IPS-15b (cell line): ENCODE measurements at regions not wholly inside any gene's neighbourhood (a gene's known extent, or its start where the extent isn't known, plus 50 kb on each side); places are given as distances from the start of the nearest gene placed in this dataset.
"Not testable (repeated sequence)": the region's sequence is repeated elsewhere in the genome, so short reads cannot be mapped to it uniquely, and the experiment has no call there.

ENCODE experiments used
- H3K27me3 ChIP-seq: one replicate; pipeline ENCODE4 v1.6.1; 2013; ENCODE audit warnings: low read length; ENCODE audit not compliant: control insufficient read depth, insufficient read depth
- H3K36me3 ChIP-seq: one replicate; pipeline ENCODE4 v1.6.1; 2013; ENCODE audit warnings: low read length; ENCODE audit not compliant: control insufficient read depth, insufficient read depth
- H3K4me1 ChIP-seq: one replicate; pipeline ENCODE4 v1.6.1; 2013; ENCODE audit warnings: mild to moderate bottlenecking, low read length; ENCODE audit not compliant: control insufficient read depth, insufficient read depth
- H3K4me3 ChIP-seq: one replicate; pipeline ENCODE4 v1.5.1; 2013; ENCODE audit warnings: low read depth, low read length
- H3K9ac ChIP-seq: one replicate; pipeline ENCODE4 v1.6.1; 2013; ENCODE audit warnings: low read depth, mild to moderate bottlenecking, low read length
- H3K9me3 ChIP-seq: one replicate; pipeline ENCODE4 v1.6.1; 2013; ENCODE audit warnings: mild to moderate bottlenecking, low read length; ENCODE audit not compliant: control insufficient read depth, insufficient read depth

GRCh38 chrX:114450911-114451310, 133.0 kb upstream of the HTR2C start:
- Histone ChIP-seq H3K9me3 (no peaks in the 10 kb centered on the region), H3K4me3 (no peak overlapping the region), H3K27me3 (peaks cover 9% of the 10 kb centered on the region), H3K36me3 (no peaks in the 10 kb centered on the region), H3K9ac (no peak overlapping the region), H3K4me1 (peaks cover 36% of the 10 kb centered on the region)

DNA sequence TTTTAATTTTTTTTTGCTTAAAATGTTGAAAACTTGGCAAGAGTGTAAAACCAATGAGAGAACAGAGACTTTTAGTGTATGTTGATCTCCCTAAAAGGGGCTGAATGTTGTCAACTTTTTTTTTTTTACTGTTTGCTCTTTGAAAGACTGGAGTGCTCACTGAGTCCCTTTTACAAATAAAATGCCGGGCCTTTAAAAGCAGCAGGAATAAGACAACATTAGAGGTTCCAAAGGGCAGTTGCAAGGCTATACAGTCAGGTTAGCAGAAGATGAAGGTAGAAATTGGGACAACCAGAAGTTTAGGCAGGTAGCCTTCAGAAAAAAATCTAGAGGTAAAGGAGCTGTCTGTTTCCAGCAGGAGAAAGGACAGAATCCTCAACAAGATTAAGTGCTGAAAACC, 132.5 kb upstream of the HTR2C start:
- H3K9me3 ChIP-seq = no peaks in the 10 kb centered on the region
- H3K4me3 ChIP-seq = no peak overlapping the region
- peaks cover 9% of the 10 kb centered on the region for H3K27me3 ChIP-seq
- no peaks in the 10 kb centered on the region for H3K36me3 ChIP-seq
- H3K4me1 ChIP-seq = peaks cover 36% of the 10 kb centered on the region
- no peak overlapping the region for H3K9ac ChIP-seq

DNA sequence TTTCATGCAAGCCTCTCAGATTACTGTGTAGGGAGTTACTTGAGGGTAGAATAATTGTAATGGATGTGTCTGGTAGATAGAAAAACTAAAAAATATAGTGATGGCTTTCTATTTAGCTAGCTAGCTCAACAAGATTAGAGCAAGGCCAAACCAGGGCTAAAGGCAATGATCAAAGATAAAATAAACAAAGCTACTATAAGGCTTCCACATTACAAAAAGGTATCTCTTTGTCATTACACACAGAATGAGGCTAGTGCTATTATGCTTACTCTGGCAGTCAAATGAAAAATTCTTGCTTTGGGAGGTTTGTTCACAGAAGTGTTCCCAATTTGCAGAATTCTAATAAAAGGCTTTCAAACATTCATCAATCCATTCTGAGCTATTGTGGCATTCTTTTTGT, 121.6 kb upstream of the HTR2C start:
- no peak overlapping the region for H3K9ac ChIP-seq
- no peaks in the 10 kb centered on the region for H3K27me3 ChIP-seq
- H3K4me1 ChIP-seq = peaks cover 49% of the 10 kb centered on the region
- H3K4me3 ChIP-seq = no peak overlapping the region
- no peaks in the 10 kb centered on the region for H3K36me3 ChIP-seq
- no peaks in the 10 kb centered on the region for H3K9me3 ChIP-seq

GRCh38 chrX:114465689-114466088, 118.2 kb upstream of the HTR2C start:
- Histone ChIP-seq H3K9me3 (no peaks in the 10 kb centered on the region), H3K4me3 (peak overlapping the region; percentile 44), H3K4me1 (peaks cover 49% of the 10 kb centered on the region), H3K27me3 (no peaks in the 10 kb centered on the region), H3K9ac (peak overlapping the region; percentile 67), H3K36me3 (no peaks in the 10 kb centered on the region)

DNA sequence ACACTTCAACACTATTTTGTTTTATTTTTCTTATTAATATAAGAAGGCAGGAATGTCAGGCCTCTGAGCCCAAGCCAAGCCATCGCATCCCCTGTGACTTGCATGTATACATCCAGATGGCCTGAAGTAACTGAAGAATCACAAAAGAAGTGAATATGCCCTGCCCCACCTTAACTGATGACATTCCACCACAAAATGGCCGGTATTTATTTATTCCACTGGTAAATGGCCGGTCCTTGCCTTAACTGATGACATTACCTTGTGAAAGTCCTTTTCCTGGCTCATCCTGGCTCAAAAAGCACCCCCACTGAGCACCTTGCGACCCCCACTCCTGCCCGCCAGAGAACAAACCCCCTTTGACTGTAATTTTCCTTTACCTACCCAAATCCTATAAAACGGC, 111.9 kb upstream of the HTR2C start:
- H3K4me3 ChIP-seq, H3K4me1 ChIP-seq, H3K36me3 ChIP-seq, H3K9ac ChIP-seq, H3K27me3 ChIP-seq, H3K9me3 ChIP-seq: not testable (repeated sequence)

DNA sequence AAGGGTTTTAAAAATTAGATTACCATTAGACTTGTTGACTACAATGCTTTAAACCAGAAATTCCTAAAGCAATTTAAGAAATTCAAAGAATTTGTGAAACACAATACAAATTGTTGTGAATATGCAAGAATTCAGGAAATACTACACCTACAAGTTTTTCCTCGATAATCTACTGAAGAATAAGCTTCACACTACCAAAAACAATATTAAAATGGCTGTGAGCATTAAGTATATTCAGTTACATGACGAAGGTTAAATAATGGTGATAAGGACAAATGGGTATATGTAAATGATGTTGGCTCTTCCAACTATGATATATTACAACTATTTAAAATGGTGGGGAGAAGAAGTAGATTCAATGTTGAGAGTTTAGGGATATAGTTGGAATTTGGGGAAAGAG, 111.1 kb upstream of the HTR2C start:
- H3K27me3 ChIP-seq = no peaks in the 10 kb centered on the region
- no peak overlapping the region for H3K9ac ChIP-seq
- H3K4me3 ChIP-seq = no peak overlapping the region

DNA sequence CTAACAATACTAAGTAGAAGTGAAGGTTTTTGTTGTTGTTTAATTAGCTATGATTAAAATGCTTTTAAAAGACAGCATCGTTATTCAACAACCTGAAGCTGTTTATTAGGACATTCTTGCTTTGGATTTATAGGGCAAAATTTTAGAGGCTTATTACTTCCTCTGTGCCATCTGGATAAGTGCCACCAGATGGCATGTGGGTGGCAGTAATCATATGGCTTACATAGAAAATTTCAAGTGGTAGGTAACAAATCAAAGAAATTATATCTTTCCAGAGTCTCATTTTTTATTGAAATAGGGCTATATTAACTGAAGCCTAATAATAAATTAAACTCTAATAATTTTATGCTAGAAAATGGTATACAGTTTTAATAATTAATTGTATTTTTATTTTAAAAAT, 83.3 kb upstream of the HTR2C start:
- Histone ChIP-seq H3K36me3 (no peaks in the 10 kb centered on the region), H3K4me1 (no peaks in the 10 kb centered on the region), H3K27me3 (no peaks in the 10 kb centered on the region), H3K9me3 (no peaks in the 10 kb centered on the region), H3K9ac (no peak overlapping the region), H3K4me3 (no peak overlapping the region)

More for the DNA sequence above, 111.1 kb upstream of the HTR2C start:
- Histone ChIP-seq H3K9me3 (no peaks in the 10 kb centered on the region), H3K4me1 (no peaks in the 10 kb centered on the region), H3K36me3 (no peaks in the 10 kb centered on the region)

GRCh38 chrX:114508756-114509155, 75.1 kb upstream of the HTR2C start:
- Histone ChIP-seq H3K9me3 (no peaks in the 10 kb centered on the region), H3K4me3 (no peak overlapping the region), H3K9ac (no peak overlapping the region), H3K4me1 (no peaks in the 10 kb centered on the region), H3K36me3 (no peaks in the 10 kb centered on the region), H3K27me3 (no peaks in the 10 kb centered on the region)

GRCh38 chrX:114519524-114519923, 64.4 kb upstream of the HTR2C start:
- H3K4me3 ChIP-seq = no peak overlapping the region
- H3K9ac ChIP-seq = no peak overlapping the region
- H3K36me3 ChIP-seq = no peaks in the 10 kb centered on the region
- H3K4me1 ChIP-seq = no peaks in the 10 kb centered on the region
- H3K27me3 ChIP-seq = no peaks in the 10 kb centered on the region
- H3K9me3 ChIP-seq = no peaks in the 10 kb centered on the region

DNA sequence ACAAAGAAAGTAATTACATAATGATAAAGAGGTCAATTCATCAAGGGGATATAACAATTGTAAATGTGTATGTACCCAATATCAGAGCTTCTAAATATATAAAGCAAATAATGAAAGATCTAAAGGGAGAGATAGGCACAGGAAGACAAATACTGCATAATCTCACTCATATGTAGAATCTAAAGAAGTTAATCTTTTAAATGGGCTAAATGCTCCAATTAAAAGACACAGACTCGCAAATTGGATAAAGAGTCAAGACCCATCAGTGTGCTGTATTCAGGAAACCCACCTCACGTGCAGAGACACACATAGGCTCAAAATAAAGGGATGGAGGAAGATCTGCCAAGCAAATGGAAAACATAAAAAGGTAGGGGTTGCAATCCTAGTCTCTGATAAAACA, 63.2 kb upstream of the HTR2C start:
- H3K9ac ChIP-seq, H3K9me3 ChIP-seq, H3K27me3 ChIP-seq, H3K4me3 ChIP-seq, H3K4me1 ChIP-seq, H3K36me3 ChIP-seq: not testable (repeated sequence)

- Histone ChIP-seq H3K4me3 (no peak overlapping the region), H3K4me1 (no peaks in the 10 kb centered on the region), H3K36me3 (no peaks in the 10 kb centered on the region), H3K9me3 (no peaks in the 10 kb centered on the region), H3K27me3 (no peaks in the 10 kb centered on the region), H3K9ac (no peak overlapping the region)
Observed at GRCh38 chrX:114532111-114532805, 51.6 kb upstream of the HTR2C start.
